Ishikawa (cell line): ENCODE measurements at regions not wholly inside any gene's neighbourhood (a gene's known extent, or its start where the extent isn't known, plus 50 kb on each side); places are given as distances from the start of the nearest gene placed in this dataset.

Experiments used
- CEBPB ChIP-seq: IDR thresholded peaks from 2 replicates; pipeline ENCODE4 v1.6.1; 2012
- CREB1 ChIP-seq: IDR thresholded peaks from 2 replicates; pipeline ENCODE4 v1.6.1; 2012; ENCODE audit warnings: low read depth
- EGR1 ChIP-seq: IDR thresholded peaks from 2 replicates; pipeline ENCODE4 v1.6.1; 2012
- EP300 ChIP-seq: IDR thresholded peaks from 2 replicates; pipeline ENCODE4 v1.6.1; 2012; ENCODE audit warnings: borderline replicate concordance
- FOXM1 ChIP-seq: IDR thresholded peaks from 2 replicates; pipeline ENCODE4 v1.6.1; 2012; ENCODE audit warnings: low read depth, borderline replicate concordance
- NFIC ChIP-seq: IDR thresholded peaks from 2 replicates; pipeline ENCODE4 v1.6.1; 2012
- RAD21 ChIP-seq: IDR thresholded peaks from 2 replicates; pipeline ENCODE4 v1.6.1; 2012; ENCODE audit warnings: low read depth
- TAF1 ChIP-seq: IDR thresholded peaks from 2 replicates; pipeline ENCODE4 v1.6.1; 2012; ENCODE audit warnings: low read depth, mild to moderate bottlenecking
- TCF12 ChIP-seq: IDR thresholded peaks from 2 replicates; pipeline ENCODE4 v1.6.1; 2012; ENCODE audit warnings: low read depth
- TEAD4 ChIP-seq: IDR thresholded peaks from 2 replicates; pipeline ENCODE4 v1.6.1; 2012
- YY1 ChIP-seq: IDR thresholded peaks from 2 replicates; pipeline ENCODE4 v1.6.1; 2012; ENCODE audit warnings: low read depth
- ZBTB7A ChIP-seq: IDR thresholded peaks from 2 replicates; pipeline ENCODE4 v1.6.1; 2012; ENCODE audit warnings: low read depth
- TF ChIP-seq, protein P1 (sequence below): IDR thresholded peaks from 2 replicates; pipeline ENCODE4 v1.6.1; 2012
- TF ChIP-seq, protein P2 (sequence below): IDR thresholded peaks from 2 replicates; pipeline ENCODE4 v1.6.1; 2012; ENCODE audit warnings: low read depth, mild to moderate bottlenecking
- TF ChIP-seq, protein P3 (sequence below): IDR thresholded peaks from 2 replicates; pipeline ENCODE4 v1.6.1; 2012

GRCh38 chr2:131657895-131658768, 130.4 kb downstream of the CCDC74A start:
- TF ChIP-seq, protein P1, sequence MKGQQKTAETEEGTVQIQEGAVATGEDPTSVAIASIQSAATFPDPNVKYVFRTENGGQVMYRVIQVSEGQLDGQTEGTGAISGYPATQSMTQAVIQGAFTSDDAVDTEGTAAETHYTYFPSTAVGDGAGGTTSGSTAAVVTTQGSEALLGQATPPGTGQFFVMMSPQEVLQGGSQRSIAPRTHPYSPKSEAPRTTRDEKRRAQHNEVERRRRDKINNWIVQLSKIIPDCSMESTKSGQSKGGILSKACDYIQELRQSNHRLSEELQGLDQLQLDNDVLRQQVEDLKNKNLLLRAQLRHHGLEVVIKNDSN = no peak
- TF ChIP-seq, protein P2, sequence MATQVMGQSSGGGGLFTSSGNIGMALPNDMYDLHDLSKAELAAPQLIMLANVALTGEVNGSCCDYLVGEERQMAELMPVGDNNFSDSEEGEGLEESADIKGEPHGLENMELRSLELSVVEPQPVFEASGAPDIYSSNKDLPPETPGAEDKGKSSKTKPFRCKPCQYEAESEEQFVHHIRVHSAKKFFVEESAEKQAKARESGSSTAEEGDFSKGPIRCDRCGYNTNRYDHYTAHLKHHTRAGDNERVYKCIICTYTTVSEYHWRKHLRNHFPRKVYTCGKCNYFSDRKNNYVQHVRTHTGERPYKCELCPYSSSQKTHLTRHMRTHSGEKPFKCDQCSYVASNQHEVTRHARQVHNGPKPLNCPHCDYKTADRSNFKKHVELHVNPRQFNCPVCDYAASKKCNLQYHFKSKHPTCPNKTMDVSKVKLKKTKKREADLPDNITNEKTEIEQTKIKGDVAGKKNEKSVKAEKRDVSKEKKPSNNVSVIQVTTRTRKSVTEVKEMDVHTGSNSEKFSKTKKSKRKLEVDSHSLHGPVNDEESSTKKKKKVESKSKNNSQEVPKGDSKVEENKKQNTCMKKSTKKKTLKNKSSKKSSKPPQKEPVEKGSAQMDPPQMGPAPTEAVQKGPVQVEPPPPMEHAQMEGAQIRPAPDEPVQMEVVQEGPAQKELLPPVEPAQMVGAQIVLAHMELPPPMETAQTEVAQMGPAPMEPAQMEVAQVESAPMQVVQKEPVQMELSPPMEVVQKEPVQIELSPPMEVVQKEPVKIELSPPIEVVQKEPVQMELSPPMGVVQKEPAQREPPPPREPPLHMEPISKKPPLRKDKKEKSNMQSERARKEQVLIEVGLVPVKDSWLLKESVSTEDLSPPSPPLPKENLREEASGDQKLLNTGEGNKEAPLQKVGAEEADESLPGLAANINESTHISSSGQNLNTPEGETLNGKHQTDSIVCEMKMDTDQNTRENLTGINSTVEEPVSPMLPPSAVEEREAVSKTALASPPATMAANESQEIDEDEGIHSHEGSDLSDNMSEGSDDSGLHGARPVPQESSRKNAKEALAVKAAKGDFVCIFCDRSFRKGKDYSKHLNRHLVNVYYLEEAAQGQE = no peak
- TF ChIP-seq EP300 (no peak), TEAD4 (no peak), NFIC (no peak), CREB1 (no peak), EGR1 (no peak), RAD21 (no peak), CEBPB (no peak), FOXM1 (no peak), TCF12 (no peak), YY1 (no peak), TAF1 (no peak), ZBTB7A (no peak)
- TF ChIP-seq, protein P3, sequence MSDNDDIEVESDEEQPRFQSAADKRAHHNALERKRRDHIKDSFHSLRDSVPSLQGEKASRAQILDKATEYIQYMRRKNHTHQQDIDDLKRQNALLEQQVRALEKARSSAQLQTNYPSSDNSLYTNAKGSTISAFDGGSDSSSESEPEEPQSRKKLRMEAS = no peak

- no peak for TF ChIP-seq EGR1
- TF ChIP-seq ZBTB7A = no peak
- no peak for TF ChIP-seq TCF12
- TF ChIP-seq EP300 = no peak
- no peak for TF ChIP-seq NFIC
- TF ChIP-seq CEBPB = no peak
- no peak for TF ChIP-seq TEAD4
- TF ChIP-seq, protein P3 = no peak
- TF ChIP-seq, protein P2 = no peak
- TF ChIP-seq, protein P1 = no peak
- TF ChIP-seq YY1 = no peak
- no peak for TF ChIP-seq TAF1
- TF ChIP-seq RAD21 = no peak
- no peak for TF ChIP-seq FOXM1
- TF ChIP-seq CREB1 = no peak
Observed at GRCh38 chr2:131658769-131659131, 131.1 kb downstream of the CCDC74A start.

DNA sequence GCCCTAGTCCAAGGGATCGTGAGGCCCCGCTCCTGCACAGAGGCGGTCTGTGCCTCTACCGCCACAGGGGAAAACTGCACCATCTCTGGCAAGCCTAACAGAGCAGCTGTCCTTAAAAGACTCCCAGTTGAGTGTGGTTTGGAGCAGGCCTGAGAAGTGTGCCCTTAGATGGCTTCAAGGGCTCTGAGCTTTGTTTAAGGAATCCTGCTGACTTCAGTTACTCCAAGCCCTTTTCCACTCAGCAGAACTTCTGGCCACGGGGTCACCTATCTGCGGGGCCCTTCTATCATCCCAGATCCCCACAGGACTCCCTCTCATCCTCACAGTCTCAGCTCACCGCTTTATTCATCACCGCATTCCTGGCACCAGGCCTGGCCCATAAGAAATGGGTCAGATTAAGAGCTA, 131.5 kb downstream of the CCDC74A start:
- TF ChIP-seq, protein P3 = no peak

DNA sequence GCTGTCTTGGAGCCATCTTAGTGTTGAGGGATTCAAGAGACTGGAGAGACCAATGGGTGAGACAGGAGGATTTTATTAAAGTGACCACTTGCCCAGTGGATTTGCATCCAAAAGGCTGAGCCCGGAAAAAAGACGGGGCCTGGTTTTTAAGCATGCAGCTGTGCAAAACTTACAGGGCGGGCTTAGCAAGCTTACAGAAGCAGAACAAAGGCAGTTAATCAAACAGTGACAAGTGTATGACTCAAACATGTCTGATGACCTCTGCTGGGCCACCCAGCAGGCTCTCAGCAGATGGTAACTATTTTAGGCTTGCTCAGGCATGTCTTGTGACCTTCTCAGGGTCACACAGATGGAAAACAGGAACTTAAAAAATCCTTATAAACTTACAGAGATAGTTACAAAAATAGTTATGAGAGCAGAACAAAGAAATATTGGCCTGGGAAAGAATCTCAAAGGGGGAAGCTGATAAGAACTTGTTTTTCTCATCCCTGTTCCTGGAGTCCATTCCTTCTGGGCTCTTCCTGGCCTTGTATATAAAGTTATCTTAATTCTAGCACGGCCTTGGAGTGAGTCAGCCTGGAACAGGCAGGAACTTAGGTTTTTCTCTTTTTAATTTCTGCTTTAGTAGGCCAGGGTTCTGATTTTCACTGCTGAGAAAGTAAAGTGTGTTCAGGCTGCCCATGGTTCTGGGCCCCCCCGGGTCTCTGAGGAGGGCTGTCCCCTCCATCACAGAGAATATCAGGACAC, 141.3 kb downstream of the CCDC74A start:
- TF ChIP-seq TCF12 = peak; percentile 32; the same call in 1 of the 2 replicates

DNA sequence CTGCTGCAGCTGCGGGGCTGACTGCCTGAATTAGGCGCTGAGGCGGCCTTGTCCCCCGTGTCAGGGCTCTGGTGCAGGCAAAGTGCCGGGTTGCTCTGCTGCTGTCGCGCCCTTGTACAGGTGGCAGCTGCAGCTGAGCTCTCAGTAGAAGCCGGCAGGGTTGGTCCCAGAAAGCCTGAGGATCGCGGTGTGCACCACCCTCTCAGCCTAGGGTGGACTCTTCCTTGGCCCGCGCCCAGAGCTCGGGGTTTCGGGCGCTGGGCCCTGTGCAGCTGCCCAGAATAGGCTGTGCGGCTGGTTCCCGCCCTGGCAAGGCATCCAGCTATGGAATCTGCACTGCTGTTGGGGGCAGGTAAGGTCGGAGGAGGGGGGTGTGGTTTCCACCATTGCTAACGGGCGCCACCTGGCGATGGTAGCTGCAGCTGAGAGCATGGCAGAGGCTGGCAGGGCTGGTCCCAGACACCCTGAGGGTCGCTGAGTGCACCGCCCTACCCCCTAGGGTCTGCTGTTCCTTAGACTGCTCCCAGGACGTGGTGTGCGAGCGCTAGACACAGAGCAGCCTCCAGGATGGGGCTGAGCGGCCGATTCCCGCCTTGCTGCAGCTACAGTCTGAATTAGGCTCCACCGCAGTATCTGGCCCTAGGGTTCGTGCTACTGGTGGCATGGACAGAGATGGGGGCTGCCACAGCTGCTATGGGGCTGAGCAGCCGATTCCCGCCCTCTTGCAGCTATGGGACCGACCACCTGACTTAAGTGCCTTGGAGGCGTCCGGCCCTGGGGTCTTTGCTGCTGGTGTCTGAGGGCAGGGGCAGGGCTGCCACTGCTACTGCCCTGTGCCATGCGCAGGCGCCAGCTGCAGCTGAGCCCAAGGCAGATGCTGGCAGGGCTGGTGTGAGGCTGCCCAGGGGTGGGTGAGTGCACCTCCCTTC, 145.0 kb downstream of the CCDC74A start:
- TF ChIP-seq TEAD4 = peak; percentile 65
- peak; percentile 40; the same call in 1 of the 2 replicates for TF ChIP-seq TCF12
- peak; percentile 40; the same call in 1 of the 2 replicates for TF ChIP-seq NFIC
- TF ChIP-seq, protein P3 = peak; percentile 57; the same call in 1 of the 2 replicates
- peak; percentile 58; the same call in 1 of the 2 replicates for TF ChIP-seq YY1
- peak; percentile 43 for TF ChIP-seq RAD21
